ENCODE measurements at regions not wholly inside any gene's neighbourhood (a gene's known extent, or its start where the extent isn't known, plus 50 kb on each side); places are given as distances from the start of the nearest gene placed in this dataset.

DNA sequence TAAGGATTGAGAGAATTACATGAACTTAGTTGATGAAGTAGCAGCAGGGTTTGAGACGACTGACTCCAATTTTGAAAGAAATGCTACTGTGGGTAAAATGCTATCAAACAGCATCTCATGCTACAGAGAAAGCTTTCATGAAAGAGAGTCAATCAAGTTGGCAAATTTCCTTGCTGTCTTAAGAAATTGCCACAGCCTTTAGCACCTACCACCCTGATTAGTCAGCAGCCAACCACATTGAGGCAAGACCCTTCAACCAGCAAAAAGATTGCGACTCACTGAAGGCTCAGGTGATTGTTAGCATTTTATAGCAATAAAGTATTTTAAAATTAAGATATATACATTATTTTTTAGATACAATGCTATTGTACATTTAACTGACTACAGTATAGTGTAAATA is 80.9 kb downstream of the RAP2B start:
- Histone ChIP-seq H3K36me3 (ENCODE audit: control insufficient read depth, insufficient read depth, low read length) (no peaks in the 10 kb centered on the region), H2AFZ (no peak overlapping the region), H3K9ac (no peak overlapping the region), H3K27me3 (ENCODE audit: control insufficient read depth, insufficient read depth, low read length) (no peaks in the 10 kb centered on the region), H3K4me2 (ENCODE audit: low read length) (no peak overlapping the region), H3K9me3 (ENCODE audit: control insufficient read depth, low read length) (no peaks in the 10 kb centered on the region), H3K79me2 (no peaks in the 10 kb centered on the region), H3K4me3 (ENCODE audit: low read depth, low read length) (no peak overlapping the region), H3K4me1 (no peaks in the 10 kb centered on the region), H3K27ac (no peak overlapping the region)
- TF ChIP-seq, protein P1, sequence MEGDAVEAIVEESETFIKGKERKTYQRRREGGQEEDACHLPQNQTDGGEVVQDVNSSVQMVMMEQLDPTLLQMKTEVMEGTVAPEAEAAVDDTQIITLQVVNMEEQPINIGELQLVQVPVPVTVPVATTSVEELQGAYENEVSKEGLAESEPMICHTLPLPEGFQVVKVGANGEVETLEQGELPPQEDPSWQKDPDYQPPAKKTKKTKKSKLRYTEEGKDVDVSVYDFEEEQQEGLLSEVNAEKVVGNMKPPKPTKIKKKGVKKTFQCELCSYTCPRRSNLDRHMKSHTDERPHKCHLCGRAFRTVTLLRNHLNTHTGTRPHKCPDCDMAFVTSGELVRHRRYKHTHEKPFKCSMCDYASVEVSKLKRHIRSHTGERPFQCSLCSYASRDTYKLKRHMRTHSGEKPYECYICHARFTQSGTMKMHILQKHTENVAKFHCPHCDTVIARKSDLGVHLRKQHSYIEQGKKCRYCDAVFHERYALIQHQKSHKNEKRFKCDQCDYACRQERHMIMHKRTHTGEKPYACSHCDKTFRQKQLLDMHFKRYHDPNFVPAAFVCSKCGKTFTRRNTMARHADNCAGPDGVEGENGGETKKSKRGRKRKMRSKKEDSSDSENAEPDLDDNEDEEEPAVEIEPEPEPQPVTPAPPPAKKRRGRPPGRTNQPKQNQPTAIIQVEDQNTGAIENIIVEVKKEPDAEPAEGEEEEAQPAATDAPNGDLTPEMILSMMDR (IDR thresholded peaks at IDR 0.05) = no peak

DNA sequence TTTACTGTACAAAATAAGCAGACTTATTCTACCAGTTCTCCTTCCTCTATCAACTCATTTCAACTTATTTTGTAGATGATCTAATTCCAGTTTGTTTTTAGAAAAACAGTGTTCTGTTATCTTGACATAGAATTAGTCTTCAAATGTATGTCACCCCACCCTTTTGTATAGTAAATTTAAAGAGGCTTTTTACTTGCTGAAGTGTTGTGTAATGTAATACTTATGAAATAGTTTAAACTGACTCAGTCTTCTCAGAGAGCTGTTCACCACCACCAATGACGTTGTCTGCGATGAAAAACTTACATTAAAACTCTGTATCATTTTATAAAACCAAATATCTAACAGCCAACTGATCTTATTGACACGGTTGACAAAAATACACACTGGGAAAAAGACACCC is 82.9 kb downstream of the RAP2B start:
- H3K79me2 ChIP-seq = no peaks in the 10 kb centered on the region
- no peak overlapping the region for H3K9ac ChIP-seq
- H3K4me3 ChIP-seq (ENCODE audit: low read depth, low read length) = no peak overlapping the region
- no peak overlapping the region for H3K27ac ChIP-seq
- no peaks in the 10 kb centered on the region for H3K27me3 ChIP-seq (ENCODE audit: control insufficient read depth, insufficient read depth, low read length)
- no peak overlapping the region for H2AFZ ChIP-seq
- H3K9me3 ChIP-seq (ENCODE audit: control insufficient read depth, low read length) = no peaks in the 10 kb centered on the region
- H3K4me1 ChIP-seq = no peaks in the 10 kb centered on the region
- H3K36me3 ChIP-seq (ENCODE audit: control insufficient read depth, insufficient read depth, low read length) = no peaks in the 10 kb centered on the region
- TF ChIP-seq, protein P1 (IDR thresholded peaks at IDR 0.05) = no peak
- H3K4me2 ChIP-seq (ENCODE audit: low read length) = no peak overlapping the region

GRCh38 chr3:153245661-153246060 is 83.6 kb downstream of the RAP2B start:
- no peak overlapping the region for H3K4me2 ChIP-seq (ENCODE audit: low read length)
- H2AFZ ChIP-seq = no peak overlapping the region
- no peak overlapping the region for H3K4me3 ChIP-seq (ENCODE audit: low read depth, low read length)
- H3K27me3 ChIP-seq (ENCODE audit: control insufficient read depth, insufficient read depth, low read length) = no peaks in the 10 kb centered on the region
- TF ChIP-seq, protein P1 (IDR thresholded peaks at IDR 0.05) = no peak
- H3K9ac ChIP-seq = no peak overlapping the region
- H3K9me3 ChIP-seq (ENCODE audit: control insufficient read depth, low read length) = no peaks in the 10 kb centered on the region
- no peaks in the 10 kb centered on the region for H3K36me3 ChIP-seq (ENCODE audit: control insufficient read depth, insufficient read depth, low read length)
- no peaks in the 10 kb centered on the region for H3K4me1 ChIP-seq
- no peak overlapping the region for H3K27ac ChIP-seq
- no peaks in the 10 kb centered on the region for H3K79me2 ChIP-seq

DNA sequence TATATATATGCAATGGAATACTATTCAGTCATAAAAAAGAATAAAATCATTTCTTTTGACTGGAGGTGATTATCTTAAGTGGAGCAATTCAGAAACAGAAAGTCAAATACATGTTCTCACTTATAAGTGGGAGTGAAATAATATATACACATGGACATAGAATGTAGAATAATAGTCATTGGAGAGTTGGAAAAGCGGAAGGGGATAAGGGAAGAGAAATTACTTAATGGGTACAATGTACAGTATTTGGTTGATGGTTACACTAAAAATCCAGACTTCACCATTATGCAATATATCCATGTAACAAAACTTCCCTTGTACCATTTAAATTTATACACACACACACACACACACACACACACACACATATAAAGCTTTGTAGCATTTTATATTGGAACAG is 84.3 kb downstream of the RAP2B start:
- TF ChIP-seq, protein P1 (IDR thresholded peaks at IDR 0.05) = no peak
- Histone ChIP-seq H3K4me2 (ENCODE audit: low read length) (no peak overlapping the region), H3K9ac (no peak overlapping the region), H3K4me3 (ENCODE audit: low read depth, low read length) (no peak overlapping the region), H2AFZ (no peak overlapping the region), H3K36me3 (ENCODE audit: control insufficient read depth, insufficient read depth, low read length) (no peaks in the 10 kb centered on the region), H3K27ac (no peak overlapping the region), H3K4me1 (no peaks in the 10 kb centered on the region), H3K27me3 (ENCODE audit: control insufficient read depth, insufficient read depth, low read length) (no peaks in the 10 kb centered on the region), H3K79me2 (no peaks in the 10 kb centered on the region), H3K9me3 (ENCODE audit: control insufficient read depth, low read length) (no peaks in the 10 kb centered on the region)

DNA sequence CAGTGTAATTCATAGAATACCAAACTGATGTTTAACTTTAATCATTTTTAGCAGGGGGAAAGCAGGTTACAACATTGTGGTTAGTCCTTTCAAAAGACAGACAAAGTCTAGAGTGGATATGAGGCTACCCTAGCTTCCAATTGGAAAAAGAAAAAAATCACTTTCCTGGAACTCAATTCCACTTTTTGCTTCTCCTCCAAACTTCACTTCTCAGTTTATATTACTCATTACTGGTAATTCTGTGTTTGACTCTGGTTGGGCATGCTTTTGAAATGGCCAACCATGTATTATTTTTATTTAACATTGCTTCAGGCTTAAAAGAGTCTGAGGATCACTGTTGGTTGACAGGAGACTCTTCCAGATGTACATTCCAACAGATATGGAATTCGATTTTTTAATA is 84.8 kb downstream of the RAP2B start:
- H3K4me1 ChIP-seq = no peaks in the 10 kb centered on the region
- H3K79me2 ChIP-seq = no peaks in the 10 kb centered on the region
- H2AFZ ChIP-seq = no peak overlapping the region
- H3K4me3 ChIP-seq (ENCODE audit: low read depth, low read length) = no peak overlapping the region
- no peaks in the 10 kb centered on the region for H3K27me3 ChIP-seq (ENCODE audit: control insufficient read depth, insufficient read depth, low read length)
- no peak overlapping the region for H3K9ac ChIP-seq
- TF ChIP-seq, protein P1 (IDR thresholded peaks at IDR 0.05) = no peak
- no peak overlapping the region for H3K27ac ChIP-seq
- H3K36me3 ChIP-seq (ENCODE audit: control insufficient read depth, insufficient read depth, low read length) = no peaks in the 10 kb centered on the region
- no peak overlapping the region for H3K4me2 ChIP-seq (ENCODE audit: low read length)
- no peaks in the 10 kb centered on the region for H3K9me3 ChIP-seq (ENCODE audit: control insufficient read depth, low read length)

All from parathyroid adenoma (tissue), 2 donors.